Lower lobe of right lung (tissue), 2 donors: ENCODE measurements at regions not wholly inside any gene's neighbourhood (a gene's known extent, or its start where the extent isn't known, plus 50 kb on each side); places are given as distances from the start of the nearest gene placed in this dataset.

ENCODE experiments used
- ATAC-seq, 2 donors: fragments of 200-7000 bp; cut with Tn5 transposase; one replicate each; pipeline ENCODE4 v1.9.1; 2020 to 2022; ENCODE audit warnings: mild to moderate bottlenecking in 2 of 2, moderate library complexity in 2 of 2
- DNase-seq: peaks from one replicate; pipeline ENCODE4 v3.0.0-alpha.2; 2020
- H3K27ac ChIP-seq: fragments of 200-600 bp; one replicate; pipeline ENCODE4 v1.8.0; 2022
- H3K27me3 ChIP-seq: fragments of 200-600 bp; one replicate; pipeline ENCODE4 v1.8.0; 2022; ENCODE audit warnings: low read depth
- H3K36me3 ChIP-seq: fragments of 200-600 bp; one replicate; pipeline ENCODE4 v1.8.0; 2022; ENCODE audit warnings: mild to moderate bottlenecking
- H3K4me1 ChIP-seq: fragments of 200-600 bp; one replicate; pipeline ENCODE4 v1.8.0; 2022
- H3K4me3 ChIP-seq: fragments of 200-600 bp; one replicate; pipeline ENCODE4 v1.8.0; 2022; ENCODE audit warnings: mild to moderate bottlenecking
- H3K9me3 ChIP-seq: fragments of 200-600 bp; one replicate; pipeline ENCODE4 v1.8.0; 2022
- CTCF ChIP-seq: fragments of 200-600 bp; IDR thresholded peaks from one replicate; pipeline ENCODE4 v1.8.0; 2022; ENCODE audit warnings: antibody characterized with exemption, mild to moderate bottlenecking
- intact Hi-C: fragments of 100-400 bp; cut with DNase I; formaldehyde crosslinking; loops from one replicate; pipeline ENCODE4 v1.11.0; 2022
- donor health status: DM: no; HTN: yes; CAD: no; lungs with severe emphysema.

GRCh38 chr1:5684791-5685190 lies 307.4 kb downstream of the NPHP4 start:
- Histone ChIP-seq H3K27ac (no peak overlapping the region), H3K27me3 (peaks cover 18% of the 10 kb centered on the region), H3K9me3 (no peaks in the 10 kb centered on the region), H3K36me3 (no peaks in the 10 kb centered on the region), H3K4me3 (no peak overlapping the region), H3K4me1 (no peaks in the 10 kb centered on the region)
- DNase-seq = no peak
- ATAC-seq = no peak
- no peak for TF ChIP-seq CTCF
- intact Hi-C loops = no loop called here

- no peak for TF ChIP-seq CTCF
Measured at GRCh38 chr1:5683446-5683845, 308.8 kb downstream of the NPHP4 start.

GRCh38 chr1:5682626-5683225 lies 309.5 kb downstream of the NPHP4 start:
- Histone ChIP-seq H3K27ac (no peak overlapping the region), H3K27me3 (peaks cover 7% of the 10 kb centered on the region), H3K9me3 (no peaks in the 10 kb centered on the region), H3K4me3 (no peak overlapping the region), H3K4me1 (no peaks in the 10 kb centered on the region), H3K36me3 (no peaks in the 10 kb centered on the region)
- intact Hi-C loops = no loop called here
- TF ChIP-seq CTCF = no peak
- ATAC-seq (no peak), DNase-seq (no peak)

More at GRCh38 chr1:5683446-5683845, 308.8 kb downstream of the NPHP4 start:
- H3K27me3 ChIP-seq = peaks cover 8% of the 10 kb centered on the region
- no peak overlapping the region for H3K4me3 ChIP-seq
- H3K36me3 ChIP-seq = no peaks in the 10 kb centered on the region
- no peaks in the 10 kb centered on the region for H3K4me1 ChIP-seq
- H3K9me3 ChIP-seq = no peaks in the 10 kb centered on the region
- no peak for ATAC-seq
- no peak for DNase-seq
- no peak overlapping the region for H3K27ac ChIP-seq
- intact Hi-C loops = no loop called here

GRCh38 chr1:5681654-5682053 lies 310.6 kb downstream of the NPHP4 start:
- no peaks in the 10 kb centered on the region for H3K9me3 ChIP-seq
- TF ChIP-seq CTCF = no peak
- H3K4me3 ChIP-seq = no peak overlapping the region
- no peaks in the 10 kb centered on the region for H3K4me1 ChIP-seq
- ATAC-seq (no peak), DNase-seq (no peak)
- no peak overlapping the region for H3K27ac ChIP-seq
- intact Hi-C loops = no loop called here
- peaks cover 7% of the 10 kb centered on the region for H3K27me3 ChIP-seq
- H3K36me3 ChIP-seq = no peaks in the 10 kb centered on the region

- intact Hi-C loops = no loop called here
- Histone ChIP-seq H3K36me3 (no peaks in the 10 kb centered on the region), H3K4me1 (no peaks in the 10 kb centered on the region), H3K27ac (no peak overlapping the region), H3K9me3 (no peaks in the 10 kb centered on the region), H3K4me3 (no peak overlapping the region), H3K27me3 (peaks cover 7% of the 10 kb centered on the region)
- ATAC-seq (no peak), DNase-seq (no peak)
- no peak for TF ChIP-seq CTCF
Measured at GRCh38 chr1:5680600-5680999, 311.6 kb downstream of the NPHP4 start.
